ENCODE measurements at regions not wholly inside any gene's neighbourhood (a gene's known extent, or its start where the extent isn't known, plus 50 kb on each side); places are given as distances from the start of the nearest gene placed in this dataset.
"Not testable (repeated sequence)": the region's sequence is repeated elsewhere in the genome, so short reads cannot be mapped to it uniquely, and the experiment has no call there.

DNA sequence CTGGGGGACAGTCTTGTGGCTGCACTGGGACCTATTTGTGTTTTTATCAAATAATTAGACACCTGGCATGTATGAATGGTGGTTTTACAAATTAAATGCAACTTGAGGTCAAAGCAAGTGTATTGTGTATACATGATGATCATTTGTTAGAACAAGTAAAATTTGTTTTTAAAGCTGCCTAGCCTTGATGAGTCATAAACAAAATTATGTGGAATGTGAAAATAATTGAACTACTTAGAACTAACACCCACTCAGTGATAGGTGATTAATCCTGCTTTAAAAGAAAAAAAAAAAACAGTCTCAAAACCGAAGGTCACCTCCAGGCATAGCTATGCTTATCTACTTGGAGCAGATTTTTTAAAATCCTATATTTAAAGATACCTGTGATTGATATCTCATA lies 770.3 kb upstream of the SLITRK5 start:
- no peak for DNase-seq (ENCODE audit: low read depth)
- TF ChIP-seq, protein P1, sequence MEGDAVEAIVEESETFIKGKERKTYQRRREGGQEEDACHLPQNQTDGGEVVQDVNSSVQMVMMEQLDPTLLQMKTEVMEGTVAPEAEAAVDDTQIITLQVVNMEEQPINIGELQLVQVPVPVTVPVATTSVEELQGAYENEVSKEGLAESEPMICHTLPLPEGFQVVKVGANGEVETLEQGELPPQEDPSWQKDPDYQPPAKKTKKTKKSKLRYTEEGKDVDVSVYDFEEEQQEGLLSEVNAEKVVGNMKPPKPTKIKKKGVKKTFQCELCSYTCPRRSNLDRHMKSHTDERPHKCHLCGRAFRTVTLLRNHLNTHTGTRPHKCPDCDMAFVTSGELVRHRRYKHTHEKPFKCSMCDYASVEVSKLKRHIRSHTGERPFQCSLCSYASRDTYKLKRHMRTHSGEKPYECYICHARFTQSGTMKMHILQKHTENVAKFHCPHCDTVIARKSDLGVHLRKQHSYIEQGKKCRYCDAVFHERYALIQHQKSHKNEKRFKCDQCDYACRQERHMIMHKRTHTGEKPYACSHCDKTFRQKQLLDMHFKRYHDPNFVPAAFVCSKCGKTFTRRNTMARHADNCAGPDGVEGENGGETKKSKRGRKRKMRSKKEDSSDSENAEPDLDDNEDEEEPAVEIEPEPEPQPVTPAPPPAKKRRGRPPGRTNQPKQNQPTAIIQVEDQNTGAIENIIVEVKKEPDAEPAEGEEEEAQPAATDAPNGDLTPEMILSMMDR (IDR thresholded peaks at IDR 0.05; ENCODE audit: low read depth, low read length, missing control alignments) = no peak

DNA sequence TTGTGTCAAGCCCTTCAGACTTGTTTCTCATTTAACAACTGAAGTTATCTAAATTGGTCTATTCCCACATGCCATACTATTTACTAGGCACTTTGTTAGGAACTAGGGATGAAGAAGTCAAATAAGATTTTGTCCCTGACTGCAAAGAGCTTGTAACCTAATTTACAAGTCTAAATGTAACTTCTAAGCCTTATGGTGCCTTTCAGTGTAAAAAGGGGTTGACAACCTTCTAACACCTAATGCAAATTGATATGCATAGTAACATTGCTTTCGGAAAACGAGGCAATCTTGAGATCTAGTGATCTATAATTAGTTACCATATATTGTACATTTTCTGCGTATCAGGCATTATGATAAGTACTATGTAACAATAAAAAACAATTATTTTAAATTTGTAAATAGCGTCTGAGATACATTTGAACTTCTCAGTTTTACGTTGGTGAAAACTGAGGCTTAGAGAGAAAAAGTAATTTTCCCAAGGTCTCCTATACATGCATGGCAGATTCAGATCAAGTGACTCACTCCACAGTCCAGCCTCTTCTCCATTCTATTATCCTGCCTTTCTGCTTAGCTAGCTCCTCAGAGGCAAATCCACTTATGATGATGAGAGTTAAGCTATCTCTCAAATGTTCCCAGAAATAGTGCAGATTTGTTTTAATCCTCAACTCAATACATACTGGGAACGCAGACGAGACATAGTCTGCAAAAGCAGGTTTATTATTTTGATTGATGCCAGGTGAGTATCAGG lies 764.9 kb upstream of the SLITRK5 start:
- no peak overlapping the region for H3K4me3 ChIP-seq (ENCODE audit: low read depth, low read length)
- TF ChIP-seq, protein P1 (IDR thresholded peaks at IDR 0.05; ENCODE audit: low read depth, low read length, missing control alignments) = no peak

More for the DNA sequence above, 770.3 kb upstream of the SLITRK5 start:
- H3K4me3 ChIP-seq (ENCODE audit: low read depth, low read length) = no peak overlapping the region

DNA sequence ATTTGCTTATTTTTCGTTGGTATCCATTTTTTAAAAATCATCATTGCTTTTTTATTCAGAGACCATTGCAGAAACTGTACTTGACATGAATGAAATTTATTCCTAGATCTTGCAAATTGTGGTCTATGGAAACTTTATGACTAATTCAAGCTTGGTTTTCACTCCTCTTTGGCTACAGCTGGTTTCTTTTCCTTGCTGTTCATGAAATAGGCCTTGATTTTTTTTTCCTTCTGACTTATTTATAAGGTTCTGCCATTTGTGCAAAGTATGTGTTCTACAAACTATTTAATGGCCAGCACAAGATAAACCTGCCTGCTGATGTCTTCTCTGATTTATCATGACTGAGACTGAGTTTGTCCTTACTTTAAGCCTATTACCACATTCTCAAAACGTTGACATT lies 764.0 kb upstream of the SLITRK5 start:
- H3K4me3 ChIP-seq (ENCODE audit: low read depth, low read length) = no peak overlapping the region
- TF ChIP-seq, protein P1 (IDR thresholded peaks at IDR 0.05; ENCODE audit: low read depth, low read length, missing control alignments) = no peak
- DNase-seq (ENCODE audit: low read depth) = no peak

More for the DNA sequence above, 764.9 kb upstream of the SLITRK5 start:
- DNase-seq (ENCODE audit: low read depth) = no peak

DNA sequence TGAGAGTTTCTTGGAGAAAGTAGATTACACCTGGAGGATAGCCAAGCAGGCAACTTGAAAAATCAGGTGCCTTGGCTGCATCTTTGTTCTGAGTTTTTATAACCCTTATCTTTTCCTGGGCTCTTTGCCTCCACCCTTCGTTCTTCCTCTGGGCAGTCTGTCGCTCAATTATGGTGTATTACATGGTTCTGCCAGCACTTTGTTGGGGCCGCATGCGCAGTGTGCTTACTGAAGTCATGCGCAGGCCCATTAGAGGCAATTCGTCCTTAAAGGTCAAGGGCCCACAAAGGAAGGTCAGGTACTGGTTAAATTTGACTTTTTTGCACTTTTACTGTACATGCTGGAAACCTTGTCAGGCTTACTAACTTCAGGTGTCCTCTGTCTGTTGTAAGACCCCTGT lies 761.9 kb upstream of the SLITRK5 start:
- DNase-seq (ENCODE audit: low read depth) = no peak
- TF ChIP-seq, protein P1 (IDR thresholded peaks at IDR 0.05; ENCODE audit: low read depth, low read length, missing control alignments) = no peak
- H3K4me3 ChIP-seq (ENCODE audit: low read depth, low read length) = no peak overlapping the region

DNA sequence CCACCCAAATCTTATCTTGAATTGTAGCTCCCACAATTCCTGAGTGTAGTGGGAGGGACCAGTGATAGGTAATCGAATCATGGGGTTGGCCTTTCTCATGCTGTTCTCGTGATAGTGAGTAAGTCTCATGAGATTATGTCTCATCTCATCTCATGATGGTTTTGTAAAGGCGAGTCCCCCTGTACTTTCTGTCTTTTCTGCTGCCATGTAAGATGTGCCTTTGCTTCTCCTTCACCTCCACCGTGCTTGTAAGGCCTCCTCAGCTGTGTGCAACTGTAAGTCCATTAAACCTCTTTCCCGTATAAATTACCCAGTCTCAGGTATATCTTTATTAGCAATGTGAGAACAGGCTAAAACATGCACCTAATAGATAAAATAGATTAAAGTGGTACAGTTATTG lies 756.4 kb upstream of the SLITRK5 start:
- no peak for DNase-seq (ENCODE audit: low read depth)
- H3K4me3 ChIP-seq (ENCODE audit: low read depth, low read length) = no peak overlapping the region
- TF ChIP-seq, protein P1 (IDR thresholded peaks at IDR 0.05; ENCODE audit: low read depth, low read length, missing control alignments) = no peak

DNA sequence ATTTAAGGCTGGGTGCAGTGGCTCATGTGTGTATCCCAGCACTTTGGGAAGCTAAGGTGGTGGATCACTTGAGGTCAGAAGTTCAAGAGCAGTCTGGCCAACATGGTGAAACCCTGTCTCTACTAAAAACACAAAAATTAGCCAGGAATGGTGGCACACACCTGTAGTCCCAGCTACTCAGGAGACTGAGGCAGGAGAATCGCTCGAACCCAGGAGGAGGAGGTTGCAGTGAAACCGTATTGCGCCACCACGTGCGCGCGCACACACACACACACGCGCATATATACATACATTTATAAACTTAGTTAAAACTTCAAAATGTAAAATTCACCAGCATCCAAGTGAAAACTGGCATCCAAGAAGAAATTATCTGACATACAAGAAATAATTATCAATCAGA lies 753.7 kb upstream of the SLITRK5 start:
- H3K4me3 ChIP-seq (ENCODE audit: low read depth, low read length); DNase-seq (ENCODE audit: low read depth): not testable (repeated sequence)

DNA sequence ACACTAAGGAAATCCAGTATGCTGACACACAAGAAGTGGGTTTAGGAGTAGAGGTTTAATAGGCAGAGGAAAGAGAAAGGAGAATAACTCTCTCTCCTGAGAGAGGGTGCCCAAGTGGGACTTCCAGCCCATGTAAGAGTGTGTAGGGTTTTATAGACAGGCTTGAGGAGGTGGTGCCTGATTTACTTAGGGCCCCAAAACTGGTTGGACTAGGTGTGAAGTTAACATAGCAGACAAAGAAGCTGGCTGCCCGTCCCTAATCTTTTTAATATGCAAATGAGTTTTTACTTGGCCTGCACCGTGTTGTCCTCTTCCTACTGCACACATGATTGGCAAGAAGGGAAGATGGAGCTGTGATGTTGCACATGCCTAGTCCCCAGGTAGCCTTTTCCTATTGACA lies 752.5 kb upstream of the SLITRK5 start:
- no peak for DNase-seq (ENCODE audit: low read depth)
- TF ChIP-seq, protein P1 (IDR thresholded peaks at IDR 0.05; ENCODE audit: low read depth, low read length, missing control alignments) = no peak

More for the DNA sequence above, 752.5 kb upstream of the SLITRK5 start:
- no peak overlapping the region for H3K4me3 ChIP-seq (ENCODE audit: low read depth, low read length)
